Heart right ventricle (tissue), 16 donors: ENCODE measurements at regions not wholly inside any gene's neighbourhood (a gene's known extent, or its start where the extent isn't known, plus 50 kb on each side); places are given as distances from the start of the nearest gene placed in this dataset.

Source experiments
- ATAC-seq, 8 donors: fragments of 200-7000 bp; cut with Tn5 transposase; one replicate each; pipeline ENCODE4 v1.9.1; 2020; ENCODE audit warnings: mild to moderate bottlenecking in 8 of 8, moderate library complexity in 8 of 8, moderate number of reproducible peaks in 1 of 8
- DNase-seq, 2 donors: peaks; one replicate each; pipeline ENCODE4 v3.0.0-alpha.2; 2020
- H3K27ac ChIP-seq, 10 donors: fragments of 200-600 bp; sonication (generic) in 2 of 10; one replicate each; pipeline versions ENCODE4 v1.5.0 to v1.8.0; 2020 to 2022; ENCODE audit warnings: mild to moderate bottlenecking in 3 of 10
- H3K27me3 ChIP-seq, 7 donors: fragments of 200-600 bp; one replicate each; pipeline ENCODE4 v1.8.0; 2021 to 2022; ENCODE audit warnings: mild to moderate bottlenecking in 2 of 7
- H3K36me3 ChIP-seq, 9 donors: fragments of 200-600 bp; sonication (generic) in 1 of 9; one replicate each; pipeline versions ENCODE4 v1.5.0 to v1.8.0; 2020 to 2022; ENCODE audit warnings: mild to moderate bottlenecking in 2 of 9
- H3K4me1 ChIP-seq, 9 donors: fragments of 200-600 bp; sonication (generic) in 1 of 9; one replicate each; pipeline versions ENCODE4 v1.5.0 to v1.8.0; 2020 to 2022; ENCODE audit warnings: mild to moderate bottlenecking in 4 of 9
- H3K4me3 ChIP-seq, 10 donors: fragments of 200-600 bp; sonication (generic) in 2 of 10; one replicate each; pipeline versions ENCODE4 v1.5.0 to v1.8.0; 2020 to 2022; ENCODE audit warnings: mild to moderate bottlenecking in 7 of 10, moderate library complexity in 2 of 10
- H3K9me3 ChIP-seq, 11 donors: fragments of 200-600 bp in 10 of 11; sonication (generic) in 2 of 11; one replicate each; pipeline versions ENCODE4 v1.5.0 to v1.8.0; 2013 to 2022; ENCODE audit warnings: mild to moderate bottlenecking in 2 of 11, control low read depth in 1 of 11, moderate library complexity in 1 of 11
- CTCF ChIP-seq, 9 donors: fragments of 200-600 bp; sonication (generic) in 2 of 9; IDR thresholded peaks; one replicate each; pipeline versions ENCODE4 v1.5.0 to v1.8.0; 2021 to 2022; ENCODE audit warnings: antibody characterized with exemption in 9 of 9, mild to moderate bottlenecking in 5 of 9, moderate library complexity in 1 of 9
- WGBS, 2 donors: extraction: QIAGEN DNeasy Blood & Tissue Kit; methylation state at CpG; one replicate each; pipeline ENCODE4 v1.1.7; 2013; ENCODE audit warnings: inconsistent platforms in 1 of 2; 5-methylcytosine and 5-hydroxymethylcytosine counted together
- intact Hi-C, 10 donors: fragments of 100-400 bp; cut with DNase I; formaldehyde crosslinking; loops; one replicate each; pipeline versions ENCODE4 v1.11.1 to v1.14.2; 2022
- donor health status: Arrhythmogenic right ventricular cardiomyopathy.
- donor health status: ischemic (EF 13 %, LVEDD 7.1; RV severe dilation, severe dysfunction).
- donor health status: healthy with polysubstance abuse.
- donor health status: DM: no; HTN: yes; CAD: no.
- donor health status: DM: no; HTN: no; CAD: no.
- donor health status: ischemic (EF 25% LVEDD 6.9; RV normal size, moderate dysfunction).
- donor health status: ischemic (EF 25% LVEDD 5.7; RV mildly dilated, moderate dysfunction).
- donor health status: healthy.
- donor health status: DM: yes; HTN: yes; CAD: no.
- donor health status: Ischemic cardiomyopathy.
- donor health status: ischemic (EF 35%, LVEDD 5.7; RV mildly dilated, moderate dysfunction).
- donor health status: nonischemic (EF 11% LVEDD 7.7; RV severe dilation, severe dysfunction).
- donor health status: DM: yes; HTN: yes; CAD: no.
- donor health status: PGD.
- donor health status: ischemic (EF 29% LVEDD 5.4; RV normal size, mild dysfunction).
- donor health status: nonischemic (EF 23%, LVEDD 6.1; RV moderate dilation, normal function).

GRCh38 chr6:168387911-168388310, 53.1 kb upstream of the SMOC2 start:
- intact Hi-C loops = loop anchor here in 1 of 10 donors (1.0 kb wide), 1 partner anchor 27 kb away; no protein-coding TSS in a partner anchor
- H3K36me3 ChIP-seq = no peaks in the 10 kb centered on the region
- no peaks in the 10 kb centered on the region for H3K9me3 ChIP-seq
- H3K27me3 ChIP-seq = peaks cover 0 to 12% (median 0%) of the 10 kb centered on the region in 7 donors
- no peak for ATAC-seq
- DNase-seq = no peak
- whole genome bisulfite sequencing, 2 donors = 74 to 81% methylated on average over 18 of the region's 18 CpGs
- TF ChIP-seq CTCF (IDR thresholded peaks at IDR 0.05) = no peak
- H3K27ac ChIP-seq = no peak overlapping the region
- peaks cover 0 to 4% (median 0%) of the 10 kb centered on the region in 9 donors for H3K4me1 ChIP-seq
- no peak overlapping the region for H3K4me3 ChIP-seq

GRCh38 chr6:168388641-168389633, 52.0 kb upstream of the SMOC2 start:
- 76 to 81% methylated on average over 32 of the region's 32 CpGs for WGBS, 2 donors
- H3K36me3 ChIP-seq = no peaks in the 10 kb centered on the region
- intact Hi-C loops = loop anchor here in 1 of 10 donors (1.0 kb wide), 1 partner anchor 28 kb away; no protein-coding TSS in a partner anchor
- ATAC-seq (no peak), DNase-seq (no peak)
- peaks cover 0 to 4% (median 0%) of the 10 kb centered on the region in 9 donors for H3K4me1 ChIP-seq
- TF ChIP-seq CTCF (IDR thresholded peaks at IDR 0.05) = no peak
- H3K27me3 ChIP-seq = peaks cover 0 to 12% (median 0%) of the 10 kb centered on the region in 7 donors
- no peaks in the 10 kb centered on the region for H3K9me3 ChIP-seq
- no peak overlapping the region for H3K27ac ChIP-seq
- H3K4me3 ChIP-seq = no peak overlapping the region

GRCh38 chr6:168390749-168391420, 50.1 kb upstream of the SMOC2 start:
- Histone ChIP-seq H3K9me3 (no peaks in the 10 kb centered on the region), H3K4me3 (no peak overlapping the region), H3K36me3 (no peaks in the 10 kb centered on the region), H3K4me1 (peaks cover 0 to under 1% (median 0%) of the 10 kb centered on the region in 9 donors), H3K27me3 (peaks cover 0 to 12% (median 0%) of the 10 kb centered on the region in 7 donors), H3K27ac (no peak overlapping the region)
- intact Hi-C loops = no loop called here
- no peak for DNase-seq
- no peak for ATAC-seq
- TF ChIP-seq CTCF (IDR thresholded peaks at IDR 0.05) = no peak
- WGBS, 2 donors = 61 to 63% methylated on average over 17 of the region's 17 CpGs
